CD4-positive, alpha-beta memory T cell (primary cell): ENCODE measurements at regions not wholly inside any gene's neighbourhood (a gene's known extent, or its start where the extent isn't known, plus 50 kb on each side); places are given as distances from the start of the nearest gene placed in this dataset.
"Not testable (repeated sequence)": the region's sequence is repeated elsewhere in the genome, so short reads cannot be mapped to it uniquely, and the experiment has no call there.

Source experiments
- CTCF ChIA-PET: fragments of 350-600 bp; sonication (Branson Sonifier 250); formaldehyde crosslinking; loops from one replicate; lab custom pipeline; 2021; ENCODE audit warnings: inconsistent platforms; ENCODE audit not compliant: partially characterized antibody; lab: Charles Lee
- POLR2A ChIA-PET: fragments of 350-600 bp; sonication (Branson Sonifier 250); formaldehyde crosslinking; loops from one replicate; lab custom pipeline; 2021; ENCODE audit not compliant: partially characterized antibody; lab: Charles Lee
- DNase-seq, 5 donors: peaks; one replicate each; pipeline versions ENCODE4 v3.0.0 to v3.0.0-alpha.2; 2020 to 2022; ENCODE audit warnings: mixed read lengths in 1 of 5
- H3K27ac ChIP-seq: one replicate; pipeline ENCODE4 v1.7.0; 2013; ENCODE audit warnings: low read depth, low read length
- H3K27me3 ChIP-seq: 2 replicates; pipeline ENCODE4 v1.7.0; 2013; ENCODE audit warnings: mild to moderate bottlenecking, low read length, moderate library complexity; ENCODE audit not compliant: insufficient read depth
- H3K36me3 ChIP-seq: 2 replicates; pipeline ENCODE4 v1.7.0; 2013; ENCODE audit warnings: mild to moderate bottlenecking, low read length, moderate library complexity; ENCODE audit not compliant: insufficient read depth
- H3K4me1 ChIP-seq: 2 replicates; pipeline ENCODE4 v1.7.0; 2013; ENCODE audit warnings: mild to moderate bottlenecking, low read length, moderate library complexity; ENCODE audit not compliant: insufficient read depth
- H3K4me3 ChIP-seq, 2 donors: one replicate each; pipeline ENCODE4 v1.7.0; 2013; ENCODE audit warnings: low read length in 2 of 2, mild to moderate bottlenecking in 1 of 2
- H3K9me3 ChIP-seq, 2 donors: one replicate each; pipeline ENCODE4 v1.7.0; 2013; ENCODE audit warnings: low read length in 2 of 2, control low read depth in 1 of 2; ENCODE audit not compliant: control insufficient read depth in 1 of 2
- H3K27ac Mint-ChIP-seq, 7 donors: one replicate each; pipeline ENCODE4 v1.8.0; 2020 to 2021; ENCODE audit warnings: mixed read lengths in 7 of 7, mild to moderate bottlenecking in 6 of 7, inconsistent platforms in 3 of 7, moderate library complexity in 3 of 7
- H3K27me3 Mint-ChIP-seq, 2 donors: one replicate each; pipeline ENCODE4 v1.8.0; 2020 to 2021; ENCODE audit warnings: mixed read lengths in 2 of 2
- H3K36me3 Mint-ChIP-seq, 2 donors: one replicate each; pipeline ENCODE4 v1.8.0; 2020 to 2021; ENCODE audit warnings: mixed read lengths in 2 of 2, inconsistent platforms in 1 of 2, mild to moderate bottlenecking in 1 of 2
- H3K4me1 Mint-ChIP-seq, 4 donors: one replicate each; pipeline ENCODE4 v1.8.0; 2020 to 2021; ENCODE audit warnings: mixed read lengths in 4 of 4, mild to moderate bottlenecking in 1 of 4
- H3K4me3 Mint-ChIP-seq, 8 donors: one replicate each; pipeline ENCODE4 v1.8.0; 2020 to 2021; ENCODE audit warnings: mixed read lengths in 8 of 8, mild to moderate bottlenecking in 7 of 8, moderate library complexity in 6 of 8, inconsistent platforms in 3 of 8
- H3K9me3 Mint-ChIP-seq, 8 donors: one replicate each; pipeline ENCODE4 v1.8.0; 2020 to 2021; ENCODE audit warnings: mixed read lengths in 8 of 8, mild to moderate bottlenecking in 5 of 8, inconsistent platforms in 3 of 8, moderate library complexity in 1 of 8
- intact Hi-C: fragments of 100-400 bp; cut with micrococcal nuclease; formaldehyde crosslinking; loops from one replicate; pipeline ENCODE4 v1.15.1; 2023

- CTCF ChIA-PET, H3K4me1 ChIP-seq, H3K4me3 ChIP-seq, H3K4me3 Mint-ChIP-seq, H3K27ac Mint-ChIP-seq, H3K27me3 Mint-ChIP-seq, H3K36me3 Mint-ChIP-seq, H3K9me3 ChIP-seq, H3K36me3 ChIP-seq, POLR2A ChIA-PET, H3K4me1 Mint-ChIP-seq, DNase-seq, H3K27ac ChIP-seq, intact Hi-C loops, H3K27me3 ChIP-seq: not testable (repeated sequence)
- peaks cover 4 to 35% (median 9%) of the 10 kb centered on the region in 8 donors for H3K9me3 Mint-ChIP-seq
These were observed 322.3 kb upstream of the SLC16A7 start for GRCh38 chr12:59273561-59273960.

- intact Hi-C loops: no loop called here
- ChIA-PET CTCF (no interaction called here), POLR2A (no interaction called here)
- Histone ChIP-seq H3K27ac (no peak overlapping the region), H3K9me3 (no peaks in the 10 kb centered on the region), H3K36me3 (no peaks in the 10 kb centered on the region), H3K4me1 (no peaks in the 10 kb centered on the region), H3K4me3 (no peak overlapping the region), H3K27me3 (no peaks in the 10 kb centered on the region)
- H3K36me3 Mint-ChIP-seq: no peaks in the 10 kb centered on the region
- no peak overlapping the region for H3K4me3 Mint-ChIP-seq
- H3K27me3 Mint-ChIP-seq: no peaks in the 10 kb centered on the region
- H3K9me3 Mint-ChIP-seq: peaks cover 0 to 33% (median 8%) of the 10 kb centered on the region in 8 donors
- no peak overlapping the region for H3K27ac Mint-ChIP-seq
- DNase-seq: no peak
- H3K4me1 Mint-ChIP-seq: no peaks in the 10 kb centered on the region
These were observed 327.5 kb upstream of the SLC16A7 start for GRCh38 chr12:59268295-59268809.

GRCh38 chr12:59260202-59260601 is 335.6 kb upstream of the SLC16A7 start:
- Mint-ChIP-seq H3K9me3 (peaks cover 0 to 4% (median 2%) of the 10 kb centered on the region in 8 donors), H3K4me1 (no peaks in the 10 kb centered on the region), H3K27ac (no peak overlapping the region), H3K36me3 (no peaks in the 10 kb centered on the region), H3K27me3 (no peaks in the 10 kb centered on the region), H3K4me3 (no peak overlapping the region)
- H3K4me3 ChIP-seq: no peak overlapping the region
- no peak for DNase-seq
- intact Hi-C loops: no loop called here
- ChIA-PET CTCF (no interaction called here), POLR2A (no interaction called here)
- no peaks in the 10 kb centered on the region for H3K36me3 ChIP-seq
- H3K27ac ChIP-seq: no peak overlapping the region
- no peaks in the 10 kb centered on the region for H3K27me3 ChIP-seq
- H3K9me3 ChIP-seq: no peaks in the 10 kb centered on the region
- H3K4me1 ChIP-seq: no peaks in the 10 kb centered on the region

DNA sequence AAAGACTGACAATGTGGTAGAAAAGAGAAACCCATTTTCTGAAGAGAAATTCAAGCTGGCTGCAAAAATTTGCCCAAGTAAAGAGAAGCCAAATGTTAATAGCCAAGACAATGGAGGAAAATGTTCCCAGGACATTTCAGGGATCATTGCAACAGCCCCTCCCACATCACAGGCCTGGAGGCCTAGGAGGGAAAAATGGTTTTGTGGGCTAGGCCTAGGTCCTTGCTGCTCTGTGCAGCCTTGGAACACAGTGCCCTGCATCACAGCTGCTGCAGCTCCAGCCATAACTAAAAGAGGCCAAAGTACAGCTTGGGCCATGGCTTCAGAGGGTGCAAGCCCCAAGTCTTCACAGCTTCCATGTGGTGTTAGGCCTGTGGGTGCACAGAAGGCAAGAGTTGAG is 332.4 kb upstream of the LRIG3 start:
- intact Hi-C loops: no loop called here
- peaks cover 0 to 3% of the 10 kb centered on the region in 2 donors for H3K9me3 ChIP-seq
- DNase-seq: no peak
- H3K4me1 ChIP-seq: no peaks in the 10 kb centered on the region
- Mint-ChIP-seq H3K4me1 (no peaks in the 10 kb centered on the region), H3K27me3 (no peaks in the 10 kb centered on the region), H3K4me3 (no peak overlapping the region), H3K36me3 (no peaks in the 10 kb centered on the region), H3K9me3 (peaks cover 4 to 26% (median 17%) of the 10 kb centered on the region in 8 donors), H3K27ac (no peak overlapping the region)
- H3K27ac ChIP-seq: no peak overlapping the region
- no peaks in the 10 kb centered on the region for H3K27me3 ChIP-seq
- ChIA-PET CTCF (no interaction called here), POLR2A (no interaction called here)
- no peak overlapping the region for H3K4me3 ChIP-seq
- H3K36me3 ChIP-seq: no peaks in the 10 kb centered on the region

DNA sequence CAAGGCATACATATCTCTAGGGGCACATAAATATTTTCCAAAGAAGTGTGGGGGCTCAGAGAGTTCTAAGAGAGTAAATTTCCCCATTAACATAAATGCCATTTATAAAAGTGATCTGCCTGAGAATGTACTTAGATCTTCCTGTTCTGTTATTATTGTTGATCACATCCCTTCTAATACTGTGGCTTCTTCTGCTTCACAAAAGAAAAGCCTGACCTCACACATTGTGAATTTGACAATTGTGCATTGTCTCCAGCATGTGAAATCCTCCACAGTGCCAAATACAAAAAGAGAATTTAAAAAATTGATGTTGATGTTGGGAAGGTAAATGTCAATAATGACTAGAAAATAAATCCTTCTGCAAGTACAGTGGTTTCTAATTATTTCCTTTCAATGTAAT is 330.5 kb upstream of the LRIG3 start:
- Mint-ChIP-seq H3K9me3 (peaks cover 2 to 26% (median 15%) of the 10 kb centered on the region in 8 donors), H3K4me3 (no peak overlapping the region), H3K27ac (no peak overlapping the region), H3K4me1 (no peaks in the 10 kb centered on the region), H3K36me3 (no peaks in the 10 kb centered on the region), H3K27me3 (no peaks in the 10 kb centered on the region)
- Histone ChIP-seq H3K27me3 (no peaks in the 10 kb centered on the region), H3K4me1 (no peaks in the 10 kb centered on the region), H3K36me3 (no peaks in the 10 kb centered on the region), H3K9me3 (peaks cover 0 to 3% of the 10 kb centered on the region in 2 donors), H3K27ac (no peak overlapping the region), H3K4me3 (no peak overlapping the region)
- DNase-seq: no peak
- POLR2A ChIA-PET: no interaction called here
- CTCF ChIA-PET: no interaction called here
- intact Hi-C loops: no loop called here

- ChIA-PET CTCF (no interaction called here), POLR2A (no interaction called here)
- Mint-ChIP-seq H3K4me1 (no peaks in the 10 kb centered on the region), H3K4me3 (no peak overlapping the region), H3K27me3 (peaks cover 0 to 1% of the 10 kb centered on the region in 2 donors), H3K27ac (no peak overlapping the region), H3K9me3 (peaks cover 0 to 4% (median 0%) of the 10 kb centered on the region in 8 donors), H3K36me3 (no peaks in the 10 kb centered on the region)
- no peaks in the 10 kb centered on the region for H3K36me3 ChIP-seq
- H3K27ac ChIP-seq: no peak overlapping the region
- no peaks in the 10 kb centered on the region for H3K4me1 ChIP-seq
- intact Hi-C loops: no loop called here
- no peaks in the 10 kb centered on the region for H3K9me3 ChIP-seq
- H3K27me3 ChIP-seq: no peaks in the 10 kb centered on the region
- no peak overlapping the region for H3K4me3 ChIP-seq
- DNase-seq: no peak
These were observed 319.7 kb upstream of the LRIG3 start for GRCh38 chr12:59240048-59240447.

GRCh38 chr12:59234391-59234790 is 314.1 kb upstream of the LRIG3 start:
- no peaks in the 10 kb centered on the region for H3K4me1 Mint-ChIP-seq
- ChIA-PET POLR2A (no interaction called here), CTCF (interaction anchor here (1.0 kb wide), 1 partner anchor 8 kb away, joined by 3 read pairs; no protein-coding TSS in a partner anchor)
- H3K36me3 ChIP-seq: no peaks in the 10 kb centered on the region
- intact Hi-C loops: no loop called here
- peaks cover 0 to 1% of the 10 kb centered on the region in 2 donors for H3K27me3 Mint-ChIP-seq
- H3K4me3 Mint-ChIP-seq: no peak overlapping the region
- peaks cover 0 to 6% (median under 1%) of the 10 kb centered on the region in 8 donors for H3K9me3 Mint-ChIP-seq
- H3K36me3 Mint-ChIP-seq: no peaks in the 10 kb centered on the region
- H3K4me3 ChIP-seq: no peak overlapping the region
- no peak overlapping the region for H3K27ac Mint-ChIP-seq
- no peaks in the 10 kb centered on the region for H3K9me3 ChIP-seq
- DNase-seq: no peak
- no peak overlapping the region for H3K27ac ChIP-seq
- no peaks in the 10 kb centered on the region for H3K4me1 ChIP-seq
- H3K27me3 ChIP-seq: no peaks in the 10 kb centered on the region

DNA sequence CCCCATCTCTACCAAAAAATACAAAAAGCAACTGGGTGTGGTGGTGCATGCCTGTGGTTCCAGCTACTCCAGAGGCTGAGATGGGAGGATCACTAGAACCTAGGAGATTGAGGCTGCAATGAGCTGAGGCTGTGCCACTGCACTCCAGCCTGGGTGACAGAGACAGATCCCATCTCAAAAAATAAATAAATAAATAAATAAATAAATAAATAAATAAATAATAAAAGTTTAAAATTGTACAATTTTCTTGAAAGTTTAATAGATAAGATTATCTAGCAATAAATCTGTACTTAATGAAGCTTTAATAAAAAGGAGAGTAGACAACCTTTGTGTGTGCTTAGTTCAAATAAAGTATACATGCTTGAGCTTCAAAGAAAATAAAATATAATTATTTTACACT is 310.0 kb upstream of the LRIG3 start:
- ChIA-PET POLR2A (no interaction called here), CTCF (no interaction called here)
- no peak overlapping the region for H3K27ac ChIP-seq
- H3K4me1 ChIP-seq: no peaks in the 10 kb centered on the region
- no peak overlapping the region for H3K4me3 Mint-ChIP-seq
- no peaks in the 10 kb centered on the region for H3K4me1 Mint-ChIP-seq
- no peak overlapping the region for H3K4me3 ChIP-seq
- H3K27me3 Mint-ChIP-seq: no peaks in the 10 kb centered on the region
- no peak for DNase-seq
- H3K9me3 ChIP-seq: no peaks in the 10 kb centered on the region
- intact Hi-C loops: no loop called here
- peaks cover 0 to 14% (median 6%) of the 10 kb centered on the region in 8 donors for H3K9me3 Mint-ChIP-seq
- no peaks in the 10 kb centered on the region for H3K36me3 ChIP-seq
- H3K27me3 ChIP-seq: no peaks in the 10 kb centered on the region
- no peaks in the 10 kb centered on the region for H3K36me3 Mint-ChIP-seq
- no peak overlapping the region for H3K27ac Mint-ChIP-seq
